K562 (cell line): ENCODE measurements at regions not wholly inside any gene's neighbourhood (a gene's known extent, or its start where the extent isn't known, plus 50 kb on each side); places are given as distances from the start of the nearest gene placed in this dataset.

ENCODE experiments used
- ATAC-seq: fragments of 200-7000 bp; cut with Tn5 transposase; 3 replicates; pipeline ENCODE4 v1.9.1; 2020; ENCODE audit warnings: moderate library complexity
- BruUV-seq: library from RNA; stranded (reverse); fragments of 400-500 nt; replicated peaks from 2 replicates; lab custom pipeline; 2021; lab: Mats Ljungman, UMichigan
- CTCF ChIA-PET: fragments of 300-600 bp; formaldehyde crosslinking; extraction: SDS; loops from one replicate; lab custom pipeline; 2021; ENCODE audit warnings: low intra/inter-chr PET ratio; lab: Yijun Ruan, JAX
- POLR2A ChIA-PET: fragments of 300-600, 350-650 bp; sonication (Branson Sonifier 250); formaldehyde crosslinking; extraction: SDS; loops from one replicate; lab custom pipeline; 2021; ENCODE audit warnings: antibody characterized with exemption, inconsistent platforms; lab: Yijun Ruan, JAX
- DNase-seq, 4 experiments: peaks; one replicate each; pipeline versions ENCODE4 v3.0.0 to v3.0.0-alpha.2; 2011 to 2018; ENCODE audit warnings: low spot score in 3 of 4, mixed read lengths in 3 of 4; ENCODE audit errors: extremely low read depth in 1 of 4
- FAIRE-seq: peaks from 2 replicates; lab custom pipeline; 2011; peaks lifted over from hg19 to GRCh38; lab: Jason Lieb, UNC
- H2AFZ ChIP-seq: 2 replicates; pipeline ENCODE4 v1.6.0; 2011; ENCODE audit warnings: low read depth, low read length, control low read depth, inconsistent platforms
- H3K27ac ChIP-seq: fragments of 200-600 bp; 3 replicates; pipeline ENCODE4 v1.8.0; 2011; ENCODE audit warnings: low read depth, mild to moderate bottlenecking, control low read depth, inconsistent platforms, low read length, moderate library complexity, mixed read lengths; ENCODE audit errors: extremely low read depth
- H3K27me3 ChIP-seq, 2 experiments: fragments of 300-600 bp in 1 of 2; 2 replicates in 1 of 2; 3 replicates in 1 of 2; pipeline versions ENCODE4 v1.6.0 to v1.8.0; 2011; ENCODE audit warnings: inconsistent platforms in 2 of 2, low read length in 2 of 2, mild to moderate bottlenecking in 1 of 2, mixed read lengths in 1 of 2, moderate library complexity in 1 of 2; ENCODE audit not compliant: control insufficient read depth in 2 of 2, insufficient read depth in 2 of 2
- H3K36me3 ChIP-seq: fragments of 300-600 bp; 3 replicates; pipeline ENCODE4 v1.8.0; 2011; ENCODE audit warnings: mild to moderate bottlenecking, low read length, inconsistent platforms; ENCODE audit not compliant: control insufficient read depth, insufficient read depth
- H3K4me1 ChIP-seq, 2 experiments: fragments of 200-600 bp in 1 of 2; replicated peaks in 1 of 2; 2 replicates in 1 of 2; 3 replicates in 1 of 2; pipeline versions ENCODE4 v1.5.1 to v1.8.0; 2011; ENCODE audit warnings: inconsistent platforms in 2 of 2, low read length in 2 of 2, mild to moderate bottlenecking in 1 of 2, mixed read lengths in 1 of 2, moderate library complexity in 1 of 2; ENCODE audit not compliant: control insufficient read depth in 2 of 2, insufficient read depth in 2 of 2
- H3K4me2 ChIP-seq: 2 replicates; pipeline ENCODE4 v1.6.1; 2011; ENCODE audit warnings: low read length, control low read depth, inconsistent platforms, mixed read lengths; ENCODE audit not compliant: insufficient read depth
- H3K4me3 ChIP-seq: fragments of 200-600 bp; sonication (generic), shearing (Covaris generic); 2 replicates; pipeline ENCODE4 v1.5.1; 2016; ENCODE audit warnings: control low read depth, inconsistent platforms
- H3K79me2 ChIP-seq: fragments of 200-600 bp; 3 replicates; pipeline ENCODE4 v1.8.0; 2011; ENCODE audit warnings: low read length, inconsistent platforms; ENCODE audit not compliant: control insufficient read depth, insufficient read depth
- H3K9ac ChIP-seq, 2 experiments: 2 replicates each; pipeline versions ENCODE4 v1.6.0 to v1.6.1; 2011; ENCODE audit warnings: low read depth in 2 of 2, low read length in 2 of 2, control low read depth in 1 of 2, inconsistent platforms in 1 of 2, mild to moderate bottlenecking in 1 of 2, mixed read lengths in 1 of 2; ENCODE audit not compliant: insufficient read depth in 1 of 2
- H3K9me1 ChIP-seq: one replicate; pipeline ENCODE4 v1.6.0; 2011; ENCODE audit warnings: inconsistent platforms, mild to moderate bottlenecking, low read length, moderate library complexity; ENCODE audit not compliant: control insufficient read depth, insufficient read depth
- H3K9me3 ChIP-seq: replicated peaks from 2 replicates; pipeline ENCODE4 v1.5.1; 2011; ENCODE audit warnings: low read depth, low read length, inconsistent platforms; ENCODE audit not compliant: control insufficient read depth, insufficient read depth
- H4K20me1 ChIP-seq: replicated peaks from 2 replicates; pipeline ENCODE4 v1.6.1; 2011; ENCODE audit warnings: low read length, inconsistent platforms, mixed read lengths; ENCODE audit not compliant: control insufficient read depth, insufficient read depth
- CEBPB ChIP-seq: fragments of 450-650 bp; IDR thresholded peaks from 2 replicates; pipeline ENCODE4 v1.6.1; 2016; ENCODE audit warnings: missing genetic modification characterization, missing compliant biosample characterization
- ID3 ChIP-seq, 2 experiments: fragments of 250-450 bp in 1 of 2; fragments of 450-650 bp in 1 of 2; sonication (Bioruptor Pico) in 1 of 2; IDR thresholded peaks; 2 replicates each; pipeline versions ENCODE4 v1.6.1 to v1.8.0; 2016 to 2021; ENCODE audit warnings: mild to moderate bottlenecking in 2 of 2, moderate library complexity in 2 of 2, missing compliant biosample characterization in 1 of 2, missing genetic modification characterization in 1 of 2
- JUND ChIP-seq, 2 experiments: IDR thresholded peaks; 2 replicates in 1 of 2; 3 replicates in 1 of 2; pipeline ENCODE4 v1.6.1; 2011; ENCODE audit warnings: borderline replicate concordance in 2 of 2, low read depth in 2 of 2, low read length in 2 of 2, improper control_type of control experiment in 1 of 2, missing biosample characterization in 1 of 2, missing genetic modification characterization in 1 of 2, missing genetic modification reagents in 1 of 2
- MLX ChIP-seq, 2 experiments: fragments of 450-650 bp in 1 of 2; sonication (generic) in 1 of 2; formaldehyde crosslinking; conservative IDR thresholded peaks; 2 replicates each; pipeline versions ENCODE4 v1.4.0 to v1.8.1; 2020 to 2022; ENCODE audit warnings: mild to moderate bottlenecking in 1 of 2, missing genetic modification reagents in 1 of 2
- ZC3H4 ChIP-seq: sonication (generic); formaldehyde crosslinking; IDR thresholded peaks from 2 replicates; pipeline ENCODE4 v1.9.0; 2021; ENCODE audit warnings: missing genetic modification reagents, borderline replicate concordance
- ZFP36 ChIP-seq: fragments of 150-350 bp; IDR thresholded peaks from 2 replicates; pipeline ENCODE4 v1.6.1; 2018; ENCODE audit warnings: low read length, low read depth; ENCODE audit not compliant: partially characterized antibody
- ZMIZ1 ChIP-seq, 2 experiments: fragments of 150-350 bp in 1 of 2; IDR thresholded peaks; 2 replicates each; pipeline ENCODE4 v1.6.1; 2012 to 2016; ENCODE audit warnings: low read depth in 2 of 2, low read length in 2 of 2, mild to moderate bottlenecking in 1 of 2, moderate library complexity in 1 of 2
- ZNF282 ChIP-seq: sonication (generic); formaldehyde crosslinking; IDR thresholded peaks from 2 replicates; pipeline ENCODE4 v1.8.1; 2023; ENCODE audit warnings: missing genetic modification reagents
- WGBS: fragments of 100-300 bp; shearing (Covaris generic); methylation state at CpG from one replicate; pipeline ENCODE4 v1.1.6; 2016; ENCODE audit warnings: low coverage, mixed read lengths; ENCODE audit not compliant: insufficient coverage; ENCODE audit errors: missing lambda C conversion rate; 5-methylcytosine and 5-hydroxymethylcytosine counted together
- in situ Hi-C: fragments of 300-500 bp; cut with MboI; formaldehyde crosslinking; loops from 4 replicates; pipeline ENCODE4 v1.15.0; 2018; ENCODE audit warnings: inconsistent platforms, mixed read lengths
- intact Hi-C: fragments of 100-400 bp; cut with micrococcal nuclease; formaldehyde crosslinking; loops from 2 replicates; pipeline ENCODE4 v1.14.2; 2022
- TF ChIP-seq, protein P1 (sequence below): fragments of 450-650 bp; formaldehyde crosslinking; IDR thresholded peaks from 2 replicates; pipeline ENCODE4 v1.4.0; 2022; ENCODE audit warnings: missing genetic modification characterization
- TF ChIP-seq, protein P2 (sequence below): sonication (generic); IDR thresholded peaks from 2 replicates; pipeline ENCODE4 v1.6.1; 2016

GRCh38 chr4:20101831-20102230 lies 149.9 kb upstream of the SLIT2 start:
- Histone ChIP-seq H3K9me1 (no peaks in the 10 kb centered on the region), H4K20me1 (no peaks in the 10 kb centered on the region), H3K4me3 (no peak overlapping the region), H3K27me3 (no peaks in the 10 kb centered on the region), H3K27ac (no peak overlapping the region), H2AFZ (no peak overlapping the region), H3K9ac (no peak overlapping the region), H3K9me3 (no peaks in the 10 kb centered on the region), H3K79me2 (no peaks in the 10 kb centered on the region), H3K36me3 (no peaks in the 10 kb centered on the region), H3K4me2 (no peak overlapping the region), H3K4me1 (no peaks in the 10 kb centered on the region)
- intact Hi-C loops (no loop called here), in situ Hi-C loops (no loop called here)
- ATAC-seq (no peak), FAIRE-seq (no peak), DNase-seq (no peak)
- no TSS peak for BruUV-seq
- ChIA-PET CTCF (no interaction called here), POLR2A (no interaction called here)
- 12% methylated on average over 3 of the region's 4 CpGs for WGBS
- TF ChIP-seq JUND (IDR thresholded peaks at IDR 0.05; ENCODE audit: borderline replicate concordance, low read depth, low read length) = no peak
- no peak for TF ChIP-seq JUND (tag; IDR thresholded peaks at IDR 0.05; ENCODE audit: borderline replicate concordance, low read depth, low read length)
- no peak for TF ChIP-seq ID3 (CRISPR knock-in tag; IDR thresholded peaks at IDR 0.05)
- TF ChIP-seq ID3 (tag; IDR thresholded peaks at IDR 0.05) = no peak
- TF ChIP-seq ZMIZ1 (IDR thresholded peaks at IDR 0.05; ENCODE audit: low read depth in 2 of 2, low read length in 2 of 2) = no peak
- TF ChIP-seq ZFP36 = no peak
- TF ChIP-seq CEBPB (tag) = no peak
- TF ChIP-seq ZNF282 (CRISPR knock-in tag) = no peak
- no peak for TF ChIP-seq ZC3H4 (CRISPR knock-in tag)
- TF ChIP-seq, protein P1, sequence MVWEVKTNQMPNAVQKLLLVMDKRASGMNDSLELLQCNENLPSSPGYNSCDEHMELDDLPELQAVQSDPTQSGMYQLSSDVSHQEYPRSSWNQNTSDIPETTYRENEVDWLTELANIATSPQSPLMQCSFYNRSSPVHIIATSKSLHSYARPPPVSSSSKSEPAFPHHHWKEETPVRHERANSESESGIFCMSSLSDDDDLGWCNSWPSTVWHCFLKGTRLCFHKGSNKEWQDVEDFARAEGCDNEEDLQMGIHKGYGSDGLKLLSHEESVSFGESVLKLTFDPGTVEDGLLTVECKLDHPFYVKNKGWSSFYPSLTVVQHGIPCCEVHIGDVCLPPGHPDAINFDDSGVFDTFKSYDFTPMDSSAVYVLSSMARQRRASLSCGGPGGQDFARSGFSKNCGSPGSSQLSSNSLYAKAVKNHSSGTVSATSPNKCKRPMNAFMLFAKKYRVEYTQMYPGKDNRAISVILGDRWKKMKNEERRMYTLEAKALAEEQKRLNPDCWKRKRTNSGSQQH (CRISPR knock-in tag) = no peak
- TF ChIP-seq, protein P2, sequence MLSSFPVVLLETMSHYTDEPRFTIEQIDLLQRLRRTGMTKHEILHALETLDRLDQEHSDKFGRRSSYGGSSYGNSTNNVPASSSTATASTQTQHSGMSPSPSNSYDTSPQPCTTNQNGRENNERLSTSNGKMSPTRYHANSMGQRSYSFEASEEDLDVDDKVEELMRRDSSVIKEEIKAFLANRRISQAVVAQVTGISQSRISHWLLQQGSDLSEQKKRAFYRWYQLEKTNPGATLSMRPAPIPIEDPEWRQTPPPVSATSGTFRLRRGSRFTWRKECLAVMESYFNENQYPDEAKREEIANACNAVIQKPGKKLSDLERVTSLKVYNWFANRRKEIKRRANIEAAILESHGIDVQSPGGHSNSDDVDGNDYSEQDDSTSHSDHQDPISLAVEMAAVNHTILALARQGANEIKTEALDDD = no peak
- TF ChIP-seq MLX (CRISPR knock-in tag; conservative IDR thresholded peaks at IDR 0.05) = no peak
